ENCODE measurements at regions not wholly inside any gene's neighbourhood (a gene's known extent, or its start where the extent isn't known, plus 50 kb on each side); places are given as distances from the start of the nearest gene placed in this dataset.
"Not testable (repeated sequence)": the region's sequence is repeated elsewhere in the genome, so short reads cannot be mapped to it uniquely, and the experiment has no call there.

DNA sequence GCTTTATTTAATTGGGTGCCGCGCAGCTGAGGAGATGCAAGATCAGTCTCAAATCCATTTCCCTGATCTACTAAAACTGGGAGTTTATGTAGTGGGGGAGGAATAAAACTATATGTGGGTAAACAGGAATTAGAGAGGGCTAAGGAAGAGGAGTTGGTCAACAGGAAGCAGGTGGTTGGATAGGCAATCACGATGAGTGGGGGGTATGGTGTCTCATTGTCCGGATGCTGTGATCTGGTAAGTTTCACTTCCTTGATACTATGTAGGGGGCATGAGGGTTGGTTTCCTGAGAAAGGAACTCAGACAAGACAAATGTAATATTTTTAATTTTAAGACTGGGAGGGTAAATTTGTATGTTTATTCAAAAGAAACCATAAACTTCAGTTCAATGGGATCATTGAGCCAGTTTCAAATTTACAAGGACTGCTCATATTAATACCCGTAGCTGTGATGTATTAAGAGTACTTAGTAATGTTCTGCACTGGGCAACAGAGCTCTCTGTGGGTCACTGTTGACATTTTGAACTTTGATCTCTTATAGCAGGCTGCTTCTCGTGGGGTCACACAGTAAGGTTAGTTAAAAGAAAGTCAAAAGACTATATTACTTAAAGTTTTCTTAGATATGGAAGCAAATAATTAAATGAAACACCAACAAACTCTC is 786.2 kb upstream of the FBXO33 start:
- no peak for ATAC-seq
- Mint-ChIP-seq H3K4me3 (no peak overlapping the region), H3K9me3 (peaks cover 13 to 22% of the 10 kb centered on the region in 2 donors), H3K36me3 (no peaks in the 10 kb centered on the region), H3K27ac (no peak overlapping the region), H3K27me3 (ENCODE audit: low read depth in 2 of 2) (no peaks in the 10 kb centered on the region), H3K4me1 (no peaks in the 10 kb centered on the region)
- H3K27me3 ChIP-seq (ENCODE audit: control insufficient read depth, insufficient read depth, low read length), result no peaks in the 10 kb centered on the region
- H3K36me3 ChIP-seq (ENCODE audit: control insufficient read depth, insufficient read depth, low read length), result no peaks in the 10 kb centered on the region
- no peaks in the 10 kb centered on the region for H3K4me1 ChIP-seq (ENCODE audit: control insufficient read depth, insufficient read depth, low read length)
- no peak for DNase-seq
- intact Hi-C loops (cut with micrococcal nuclease), result no loop called here
- no peak overlapping the region for H3K27ac ChIP-seq (ENCODE audit: low read length)
- peaks cover 9% of the 10 kb centered on the region for H3K9me3 ChIP-seq (ENCODE audit: control insufficient read depth, insufficient read depth, low read length)
- H3K4me3 ChIP-seq (ENCODE audit: low read length), result no peak overlapping the region
- 71% methylated on average over 5 of the region's 6 CpGs for WGBS (ENCODE audit: insufficient coverage)
- TF ChIP-seq, protein P1, sequence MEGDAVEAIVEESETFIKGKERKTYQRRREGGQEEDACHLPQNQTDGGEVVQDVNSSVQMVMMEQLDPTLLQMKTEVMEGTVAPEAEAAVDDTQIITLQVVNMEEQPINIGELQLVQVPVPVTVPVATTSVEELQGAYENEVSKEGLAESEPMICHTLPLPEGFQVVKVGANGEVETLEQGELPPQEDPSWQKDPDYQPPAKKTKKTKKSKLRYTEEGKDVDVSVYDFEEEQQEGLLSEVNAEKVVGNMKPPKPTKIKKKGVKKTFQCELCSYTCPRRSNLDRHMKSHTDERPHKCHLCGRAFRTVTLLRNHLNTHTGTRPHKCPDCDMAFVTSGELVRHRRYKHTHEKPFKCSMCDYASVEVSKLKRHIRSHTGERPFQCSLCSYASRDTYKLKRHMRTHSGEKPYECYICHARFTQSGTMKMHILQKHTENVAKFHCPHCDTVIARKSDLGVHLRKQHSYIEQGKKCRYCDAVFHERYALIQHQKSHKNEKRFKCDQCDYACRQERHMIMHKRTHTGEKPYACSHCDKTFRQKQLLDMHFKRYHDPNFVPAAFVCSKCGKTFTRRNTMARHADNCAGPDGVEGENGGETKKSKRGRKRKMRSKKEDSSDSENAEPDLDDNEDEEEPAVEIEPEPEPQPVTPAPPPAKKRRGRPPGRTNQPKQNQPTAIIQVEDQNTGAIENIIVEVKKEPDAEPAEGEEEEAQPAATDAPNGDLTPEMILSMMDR (IDR thresholded peaks at IDR 0.05), result no peak

DNA sequence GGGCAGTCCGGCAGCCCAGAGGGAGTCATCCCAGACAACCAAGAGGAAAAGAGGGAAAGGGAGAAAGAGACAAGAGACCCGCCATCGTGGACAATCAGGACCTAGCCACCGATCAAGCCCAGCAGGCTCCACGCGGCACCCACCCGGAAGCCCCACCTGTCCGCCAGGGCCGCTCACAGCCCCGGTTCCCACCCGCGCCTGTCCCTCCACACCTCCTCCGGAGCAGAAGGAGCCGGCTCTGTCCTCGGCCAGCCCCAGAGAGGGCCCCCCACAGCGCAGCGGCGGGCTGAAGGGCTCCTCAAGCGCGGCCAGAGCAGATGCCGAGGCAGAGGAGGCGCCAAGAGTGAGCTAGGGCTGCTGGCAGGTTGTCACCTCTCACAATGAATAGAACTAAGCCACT is 784.7 kb upstream of the FBXO33 start:
- no peak overlapping the region for H3K27ac ChIP-seq (ENCODE audit: low read length)
- WGBS (ENCODE audit: insufficient coverage), result 91% methylated on average over 22 of the region's 22 CpGs
- H3K27me3 ChIP-seq (ENCODE audit: control insufficient read depth, insufficient read depth, low read length), result no peaks in the 10 kb centered on the region
- Mint-ChIP-seq H3K4me3 (no peak overlapping the region), H3K27ac (no peak overlapping the region), H3K4me1 (no peaks in the 10 kb centered on the region), H3K9me3 (peaks cover 12 to 23% of the 10 kb centered on the region in 2 donors), H3K27me3 (ENCODE audit: low read depth in 2 of 2) (no peaks in the 10 kb centered on the region), H3K36me3 (no peaks in the 10 kb centered on the region)
- no peaks in the 10 kb centered on the region for H3K36me3 ChIP-seq (ENCODE audit: control insufficient read depth, insufficient read depth, low read length)
- H3K4me3 ChIP-seq (ENCODE audit: low read length), result no peak overlapping the region
- H3K4me1 ChIP-seq (ENCODE audit: control insufficient read depth, insufficient read depth, low read length), result no peaks in the 10 kb centered on the region
- DNase-seq (no peak), ATAC-seq (no peak)
- TF ChIP-seq, protein P1 (IDR thresholded peaks at IDR 0.05), result no peak
- intact Hi-C loops (cut with micrococcal nuclease), result no loop called here
- peaks cover 9% of the 10 kb centered on the region for H3K9me3 ChIP-seq (ENCODE audit: control insufficient read depth, insufficient read depth, low read length)

DNA sequence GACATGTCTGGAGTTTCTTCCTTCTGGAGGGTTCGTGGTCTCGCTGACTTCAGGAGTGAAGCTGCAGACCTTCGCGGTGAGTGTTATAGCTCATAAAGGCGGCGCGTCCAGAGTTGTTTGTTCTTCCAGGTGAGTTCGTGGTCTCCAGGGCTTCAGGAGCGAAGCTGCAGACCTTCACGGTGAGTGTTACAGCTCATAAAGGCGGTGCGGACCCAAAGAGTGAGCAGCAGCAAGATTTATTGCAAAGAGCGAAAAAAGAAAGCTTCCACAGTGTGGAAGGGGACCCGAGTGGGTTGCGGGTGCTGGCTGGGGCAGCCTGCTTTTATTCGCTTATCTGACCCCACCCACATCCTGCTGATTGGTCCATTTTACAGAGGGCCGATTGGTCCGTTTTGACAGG is 784.2 kb upstream of the FBXO33 start:
- H3K36me3 Mint-ChIP-seq, DNase-seq: not testable (repeated sequence)

DNA sequence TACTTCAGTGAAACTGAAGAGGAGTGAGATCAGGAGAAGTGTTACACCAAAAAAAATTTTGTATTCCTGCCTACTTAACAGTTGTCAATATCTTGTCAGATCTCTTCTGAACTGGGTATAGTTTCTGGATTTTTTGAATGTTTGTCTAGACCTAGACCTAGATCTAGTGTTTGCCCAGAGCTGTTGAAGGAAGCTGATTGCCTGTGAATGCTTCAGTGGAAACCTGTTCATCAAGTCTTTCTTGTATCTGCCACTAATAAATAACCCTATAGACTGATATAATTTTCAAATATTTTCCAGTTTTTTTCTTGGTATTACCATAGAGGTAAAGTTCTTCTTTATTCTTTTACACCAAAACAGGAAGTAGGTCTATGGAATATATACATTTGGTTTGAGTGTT is 781.5 kb upstream of the FBXO33 start:
- TF ChIP-seq, protein P1 (IDR thresholded peaks at IDR 0.05), result no peak
- Histone ChIP-seq H3K27ac (ENCODE audit: low read length) (no peak overlapping the region), H3K27me3 (ENCODE audit: control insufficient read depth, insufficient read depth, low read length) (no peaks in the 10 kb centered on the region), H3K36me3 (ENCODE audit: control insufficient read depth, insufficient read depth, low read length) (no peaks in the 10 kb centered on the region), H3K4me1 (ENCODE audit: control insufficient read depth, insufficient read depth, low read length) (no peaks in the 10 kb centered on the region), H3K4me3 (ENCODE audit: low read length) (no peak overlapping the region), H3K9me3 (ENCODE audit: control insufficient read depth, insufficient read depth, low read length) (peaks cover 9% of the 10 kb centered on the region)
- Mint-ChIP-seq H3K4me1 (no peaks in the 10 kb centered on the region), H3K27me3 (ENCODE audit: low read depth in 2 of 2) (no peaks in the 10 kb centered on the region), H3K36me3 (no peaks in the 10 kb centered on the region), H3K27ac (no peak overlapping the region), H3K9me3 (peaks cover 12 to 21% of the 10 kb centered on the region in 2 donors), H3K4me3 (no peak overlapping the region)
- intact Hi-C loops (cut with micrococcal nuclease), result no loop called here
- DNase-seq (no peak), ATAC-seq (no peak)

More for the DNA sequence above, 784.2 kb upstream of the FBXO33 start:
- ATAC-seq; intact Hi-C loops (cut with micrococcal nuclease); H3K27me3 Mint-ChIP-seq (ENCODE audit: low read depth in 2 of 2); H3K4me3 Mint-ChIP-seq; H3K27me3 ChIP-seq (ENCODE audit: control insufficient read depth, insufficient read depth, low read length); H3K27ac ChIP-seq (ENCODE audit: low read length); H3K27ac Mint-ChIP-seq; H3K4me3 ChIP-seq (ENCODE audit: low read length); H3K9me3 ChIP-seq (ENCODE audit: control insufficient read depth, insufficient read depth, low read length); H3K4me1 ChIP-seq (ENCODE audit: control insufficient read depth, insufficient read depth, low read length); H3K36me3 ChIP-seq (ENCODE audit: control insufficient read depth, insufficient read depth, low read length); H3K4me1 Mint-ChIP-seq: not testable (repeated sequence)
- H3K9me3 Mint-ChIP-seq, result peaks cover 13 to 21% of the 10 kb centered on the region in 2 donors
- 88% methylated on average over 18 of the region's 18 CpGs for WGBS (ENCODE audit: insufficient coverage)
